Esophagus muscularis mucosa (tissue), 4 donors: ENCODE measurements at regions not wholly inside any gene's neighbourhood (a gene's known extent, or its start where the extent isn't known, plus 50 kb on each side); places are given as distances from the start of the nearest gene placed in this dataset.

Source experiments
- DNase-seq: peaks from one replicate; pipeline ENCODE4 v3.0.0-alpha.2; 2017; ENCODE audit errors: extremely low spot score
- H3K27ac ChIP-seq, 4 donors: fragments of 200-600 bp; sonication (generic); replicated peaks in 1 of 4; 1 replicate in 3 of 4; 2 replicates in 1 of 4; pipeline ENCODE4 v1.5.1; 2016 to 2019; ENCODE audit warnings: mild to moderate bottlenecking in 1 of 4
- H3K27me3 ChIP-seq, 4 donors: fragments of 200-600 bp; sonication (generic); one replicate each; pipeline versions ENCODE4 v1.5.1 to v1.6.0; 2016 to 2019
- H3K36me3 ChIP-seq, 4 donors: fragments of 200-600 bp; sonication (generic); one replicate each; pipeline ENCODE4 v1.5.1; 2016 to 2019
- H3K4me1 ChIP-seq, 4 donors: fragments of 200-600 bp; sonication (generic); one replicate each; pipeline ENCODE4 v1.5.1; 2016 to 2019
- H3K4me3 ChIP-seq, 4 donors: fragments of 200-600 bp; sonication (generic); 1 replicate in 2 of 4; 2 replicates in 2 of 4; pipeline ENCODE4 v1.5.1; 2016 to 2019; ENCODE audit warnings: mild to moderate bottlenecking in 4 of 4, moderate library complexity in 1 of 4
- H3K9me3 ChIP-seq, 4 donors: fragments of 200-600 bp; sonication (generic); 1 replicate in 3 of 4; 2 replicates in 1 of 4; pipeline ENCODE4 v1.5.1; 2016 to 2019
- EP300 ChIP-seq: sonication (generic); formaldehyde crosslinking; IDR thresholded peaks from one replicate; pipeline ENCODE4 v1.6.1; 2017; ENCODE audit warnings: antibody characterized with exemption
- POLR2A ChIP-seq: fragments of 450-650 bp; IDR thresholded peaks from one replicate; pipeline ENCODE4 v1.6.1; 2017; ENCODE audit warnings: antibody characterized with exemption, moderate library complexity, mild to moderate bottlenecking, low read depth
- POLR2AphosphoS5 ChIP-seq, 2 donors: sonication (generic); formaldehyde crosslinking; IDR thresholded peaks; one replicate each; pipeline ENCODE4 v1.6.1; 2017; ENCODE audit warnings: antibody characterized with exemption in 2 of 2
- WGBS: methylation state at CpG from one replicate; pipeline ENCODE4 v1.1.5; 2018; 5-methylcytosine and 5-hydroxymethylcytosine counted together
- intact Hi-C: fragments of 100-400 bp; cut with DNase I; formaldehyde crosslinking; loops from one replicate; pipeline ENCODE4 v1.15.1; 2023
- TF ChIP-seq, protein P1 (sequence below), 3 experiments: fragments of 200-600 bp in 2 of 3; fragments of 450-650 bp in 1 of 3; sonication (generic) in 2 of 3; IDR thresholded peaks; one replicate each; pipeline ENCODE4 v1.5.1; 2017 to 2019; ENCODE audit warnings: antibody characterized with exemption in 3 of 3, mild to moderate bottlenecking in 2 of 3, moderate library complexity in 1 of 3

GRCh38 chr2:160660741-160661140, 167.1 kb upstream of the RBMS1 start:
- WGBS: 71% methylated on average over 2 of the region's 2 CpGs
- Histone ChIP-seq H3K27ac (no peak overlapping the region), H3K36me3 (no peaks in the 10 kb centered on the region), H3K27me3 (no peaks in the 10 kb centered on the region), H3K9me3 (no peaks in the 10 kb centered on the region), H3K4me1 (peaks cover 8 to 28% (median 21%) of the 10 kb centered on the region in 4 donors), H3K4me3 (no peak overlapping the region)
- intact Hi-C loops: loop anchor here (10.0 kb wide), 1 partner anchor 166 kb away; the partner anchor contains the start of gene RBMS1
- TF ChIP-seq EP300: no peak
- no peak for TF ChIP-seq POLR2AphosphoS5 (IDR thresholded peaks at IDR 0.05)
- TF ChIP-seq POLR2A: no peak
- TF ChIP-seq, protein P1, sequence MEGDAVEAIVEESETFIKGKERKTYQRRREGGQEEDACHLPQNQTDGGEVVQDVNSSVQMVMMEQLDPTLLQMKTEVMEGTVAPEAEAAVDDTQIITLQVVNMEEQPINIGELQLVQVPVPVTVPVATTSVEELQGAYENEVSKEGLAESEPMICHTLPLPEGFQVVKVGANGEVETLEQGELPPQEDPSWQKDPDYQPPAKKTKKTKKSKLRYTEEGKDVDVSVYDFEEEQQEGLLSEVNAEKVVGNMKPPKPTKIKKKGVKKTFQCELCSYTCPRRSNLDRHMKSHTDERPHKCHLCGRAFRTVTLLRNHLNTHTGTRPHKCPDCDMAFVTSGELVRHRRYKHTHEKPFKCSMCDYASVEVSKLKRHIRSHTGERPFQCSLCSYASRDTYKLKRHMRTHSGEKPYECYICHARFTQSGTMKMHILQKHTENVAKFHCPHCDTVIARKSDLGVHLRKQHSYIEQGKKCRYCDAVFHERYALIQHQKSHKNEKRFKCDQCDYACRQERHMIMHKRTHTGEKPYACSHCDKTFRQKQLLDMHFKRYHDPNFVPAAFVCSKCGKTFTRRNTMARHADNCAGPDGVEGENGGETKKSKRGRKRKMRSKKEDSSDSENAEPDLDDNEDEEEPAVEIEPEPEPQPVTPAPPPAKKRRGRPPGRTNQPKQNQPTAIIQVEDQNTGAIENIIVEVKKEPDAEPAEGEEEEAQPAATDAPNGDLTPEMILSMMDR (IDR thresholded peaks at IDR 0.05): no peak
- no peak for DNase-seq

- intact Hi-C loops: loop anchor here (10.0 kb wide), 1 partner anchor 170 kb away; the partner anchor contains the start of gene RBMS1
These were observed 171.1 kb upstream of the RBMS1 start for GRCh38 chr2:160664603-160665140.

DNA sequence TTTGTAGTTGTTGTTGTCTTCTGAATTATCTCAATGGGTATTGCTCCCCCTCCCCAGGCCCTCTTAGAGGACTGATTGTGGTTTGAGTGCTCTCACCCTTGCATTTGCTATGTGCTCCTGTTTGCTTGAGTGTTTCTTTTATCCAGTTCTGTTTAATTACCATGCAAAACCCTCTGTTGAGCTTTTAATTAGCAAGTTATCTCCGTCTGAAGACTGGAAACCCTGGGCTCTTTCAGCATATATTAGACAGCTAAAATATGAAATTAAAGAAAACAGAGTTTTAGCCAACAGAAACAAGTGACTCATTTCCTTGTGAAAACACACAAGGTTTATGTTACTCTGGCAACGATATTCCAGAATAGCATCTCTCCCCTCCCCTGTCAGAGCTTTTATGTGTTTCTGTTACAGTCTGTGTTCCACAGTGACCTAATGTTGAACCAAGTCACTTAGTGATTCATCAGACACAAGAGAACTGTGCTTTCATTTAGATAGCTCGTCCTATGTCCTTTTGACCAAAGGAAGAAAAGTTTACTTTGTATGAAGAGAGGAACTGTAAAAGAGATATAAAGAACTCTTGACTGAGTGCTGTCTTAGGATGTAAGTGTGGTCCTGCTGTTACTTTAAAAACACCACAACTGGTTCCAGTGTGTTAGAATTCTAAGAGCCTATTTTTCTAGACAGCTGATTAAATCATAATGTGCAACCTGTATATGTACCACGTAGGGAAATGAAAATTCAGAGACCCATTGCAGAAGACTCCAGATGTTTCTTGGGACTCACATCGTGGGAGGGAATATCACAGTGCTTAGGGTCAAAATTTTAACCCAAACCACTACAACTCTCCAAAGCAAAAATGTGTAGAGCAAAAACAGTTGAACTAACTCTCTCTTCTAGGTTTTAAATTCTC, 172.8 kb upstream of the RBMS1 start:
- H3K4me3 ChIP-seq: peak overlapping the region; percentile 7 to 31 (median 22)
- TF ChIP-seq, protein P1 (IDR thresholded peaks at IDR 0.05): no peak
- TF ChIP-seq EP300 (no peak), POLR2AphosphoS5 (IDR thresholded peaks at IDR 0.05) (peak; percentile 71 to 79), POLR2A (no peak)
- no peaks in the 10 kb centered on the region for H3K9me3 ChIP-seq
- H3K27ac ChIP-seq: peak overlapping the region; percentile 76 to 84 (median 81)
- intact Hi-C loops: loop anchor here (10.0 kb wide), 1 partner anchor 172 kb away; the partner anchor contains the start of gene RBMS1
- H3K4me1 ChIP-seq: peaks cover 20 to 36% (median 31%) of the 10 kb centered on the region in 4 donors
- no peaks in the 10 kb centered on the region for H3K27me3 ChIP-seq
- WGBS: 2% methylated on average over 5 of the region's 5 CpGs
- H3K36me3 ChIP-seq: no peaks in the 10 kb centered on the region
- no peak for DNase-seq

More at GRCh38 chr2:160664603-160665140, 171.1 kb upstream of the RBMS1 start:
- H3K27me3 ChIP-seq: no peaks in the 10 kb centered on the region
- H3K9me3 ChIP-seq: no peaks in the 10 kb centered on the region
- TF ChIP-seq POLR2AphosphoS5 (IDR thresholded peaks at IDR 0.05): no peak
- TF ChIP-seq, protein P1 (IDR thresholded peaks at IDR 0.05): no peak
- TF ChIP-seq POLR2A: no peak
- H3K36me3 ChIP-seq: no peaks in the 10 kb centered on the region
- WGBS: 75% methylated on average over 2 of the region's 2 CpGs
- H3K27ac ChIP-seq: peak overlapping the region; percentile 10 to 84 (median 80)
- no peak for DNase-seq
- peaks cover 20 to 36% (median 31%) of the 10 kb centered on the region in 4 donors for H3K4me1 ChIP-seq
- no peak overlapping the region for H3K4me3 ChIP-seq

GRCh38 chr2:160667811-160668210, 174.2 kb upstream of the RBMS1 start:
- peaks cover 20 to 36% (median 31%) of the 10 kb centered on the region in 4 donors for H3K4me1 ChIP-seq
- H3K9me3 ChIP-seq: no peaks in the 10 kb centered on the region
- no peaks in the 10 kb centered on the region for H3K27me3 ChIP-seq
- H3K36me3 ChIP-seq: no peaks in the 10 kb centered on the region
- DNase-seq: no peak
- H3K27ac ChIP-seq: peak overlapping the region; percentile 76 to 84 (median 81)
- TF ChIP-seq POLR2AphosphoS5 (IDR thresholded peaks at IDR 0.05): no peak
- TF ChIP-seq, protein P1 (IDR thresholded peaks at IDR 0.05): no peak
- TF ChIP-seq POLR2A: no peak
- TF ChIP-seq EP300: no peak
- no peak overlapping the region for H3K4me3 ChIP-seq
- intact Hi-C loops: loop anchor here (10.0 kb wide), 1 partner anchor 173 kb away; the partner anchor contains the start of gene RBMS1
